HS-5 (cell line): ENCODE measurements at regions not wholly inside any gene's neighbourhood (a gene's known extent, or its start where the extent isn't known, plus 50 kb on each side); places are given as distances from the start of the nearest gene placed in this dataset.
A peak's percentile ranks its signal among the peaks of the same experiment; 100 is the strongest.

ENCODE experiments used
- DNase-seq: peaks from one replicate; pipeline ENCODE4 v3.0.0-alpha.2; 2012; ENCODE audit warnings: low read depth

- no peak for DNase-seq
Measured at GRCh38 chr3:66854601-66855151, 143.4 kb upstream of the KBTBD8 start.

DNA sequence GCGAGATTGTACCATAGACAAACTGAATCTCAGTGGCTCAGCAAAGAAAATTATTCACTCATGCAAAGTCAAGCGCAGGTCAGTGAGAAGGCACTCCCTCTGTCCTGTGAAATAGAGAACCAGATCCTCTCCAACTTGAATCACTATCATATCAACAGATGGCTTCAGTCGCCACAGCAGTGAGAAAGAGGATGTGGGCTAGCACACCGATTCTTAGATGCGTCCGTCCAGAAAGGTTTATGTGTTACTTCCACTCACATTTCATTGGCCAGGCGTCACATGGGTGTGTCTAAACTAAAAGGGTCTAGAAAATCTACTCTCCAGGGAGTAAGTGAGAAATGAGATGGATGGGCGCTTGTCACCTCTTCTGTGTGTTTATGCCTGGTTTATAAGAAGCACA, 141.6 kb upstream of the KBTBD8 start:
- no peak for DNase-seq

DNA sequence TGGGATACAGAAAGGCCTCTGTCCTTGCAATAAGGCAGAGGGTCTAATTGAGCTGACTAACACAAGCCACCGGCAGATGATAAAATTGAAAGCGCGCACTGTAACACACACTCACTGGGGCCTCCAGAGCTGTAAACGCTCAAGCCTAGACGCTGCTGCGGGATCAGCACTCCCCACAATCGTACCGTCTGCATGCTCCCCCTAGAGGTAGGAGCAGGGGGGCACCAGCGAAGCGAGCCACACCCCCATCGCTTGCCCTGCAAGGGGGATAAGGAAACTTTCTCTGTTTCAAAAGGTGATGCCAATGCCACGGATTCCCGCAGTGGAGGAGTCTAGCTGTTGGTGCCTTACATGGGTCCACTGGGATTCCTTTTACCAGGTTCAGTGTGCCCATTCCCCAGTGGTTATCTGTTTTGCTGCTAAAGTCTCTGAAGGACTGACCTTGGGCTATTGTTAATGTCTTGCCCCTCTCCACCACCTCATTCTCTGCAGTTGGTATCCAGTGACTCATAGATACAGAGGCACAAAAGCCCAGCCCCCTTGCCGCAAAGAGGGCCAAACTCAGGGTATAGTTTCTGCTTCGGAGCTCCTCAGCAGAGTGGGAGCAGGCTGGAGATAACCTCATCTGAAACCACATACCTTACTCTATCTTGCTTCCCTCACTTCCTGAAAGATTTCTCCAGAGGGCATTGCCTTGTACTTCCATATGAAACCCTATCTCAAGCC, 139.3 kb upstream of the KBTBD8 start:
- DNase-seq, result no peak

- DNase-seq, result no peak
Measured at GRCh38 chr3:66860771-66861170, 137.3 kb upstream of the KBTBD8 start.

DNA sequence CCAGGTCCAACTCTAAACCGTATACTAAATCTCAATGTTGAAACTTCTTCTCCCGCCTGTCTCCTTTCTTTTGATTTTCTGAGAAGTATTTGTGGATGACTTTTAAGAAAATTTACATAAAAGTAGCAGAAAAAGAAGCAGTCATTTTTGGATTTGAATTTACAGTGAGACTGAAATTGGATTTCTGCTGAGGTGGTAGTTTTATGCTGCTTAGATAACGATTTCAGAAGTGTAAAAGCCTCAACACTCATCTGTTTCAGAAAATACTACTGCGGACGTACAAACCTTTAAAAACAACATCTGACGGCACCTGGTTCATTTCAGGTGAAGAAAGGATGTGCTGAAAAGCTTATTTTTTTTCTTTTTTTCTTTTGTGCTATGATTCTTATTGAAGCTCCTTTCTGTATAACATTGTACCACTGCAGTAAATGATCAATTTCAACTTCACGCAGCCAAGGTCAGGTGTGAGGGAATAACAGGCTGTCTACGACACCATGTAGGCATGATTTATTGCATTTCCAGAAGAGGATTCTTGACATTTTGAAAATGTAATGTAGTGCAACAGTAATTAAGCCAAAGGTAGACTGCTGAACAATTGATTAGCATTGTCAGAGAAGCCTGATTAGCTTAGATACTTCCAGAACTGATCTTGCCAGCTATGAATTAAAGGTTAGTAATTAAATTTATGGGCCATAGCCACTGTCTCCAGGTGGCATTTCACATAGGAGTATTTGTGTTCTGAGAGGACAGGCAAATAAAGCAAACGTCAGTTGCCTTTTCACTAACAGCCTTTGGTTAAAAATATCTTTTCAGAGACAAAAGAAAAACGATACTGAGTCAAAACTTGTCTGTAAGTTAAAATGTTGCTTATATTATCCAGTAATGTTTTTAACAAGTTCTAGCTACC, 134.6 kb upstream of the KBTBD8 start:
- DNase-seq, result no peak

DNA sequence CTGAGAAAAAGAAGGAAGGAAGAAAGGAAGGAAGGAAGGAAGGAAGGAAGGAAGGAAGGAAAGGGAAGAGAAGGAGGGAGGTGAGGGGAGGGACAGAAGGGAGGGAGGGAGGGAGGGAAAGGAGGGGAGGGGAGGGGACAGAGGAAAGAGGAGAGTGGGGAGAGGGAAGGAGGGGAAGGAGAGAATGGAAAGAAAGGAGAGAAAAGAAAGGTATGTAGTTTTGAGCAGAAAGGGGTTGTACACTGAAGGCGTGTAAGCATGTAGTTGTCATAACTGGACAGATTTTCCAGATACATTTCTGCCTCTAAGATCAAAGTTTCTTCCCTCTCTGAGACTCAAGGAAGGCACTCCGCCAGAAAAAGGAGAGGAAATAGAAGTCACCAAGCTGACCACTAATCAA, 113.4 kb upstream of the KBTBD8 start:
- no peak for DNase-seq

DNA sequence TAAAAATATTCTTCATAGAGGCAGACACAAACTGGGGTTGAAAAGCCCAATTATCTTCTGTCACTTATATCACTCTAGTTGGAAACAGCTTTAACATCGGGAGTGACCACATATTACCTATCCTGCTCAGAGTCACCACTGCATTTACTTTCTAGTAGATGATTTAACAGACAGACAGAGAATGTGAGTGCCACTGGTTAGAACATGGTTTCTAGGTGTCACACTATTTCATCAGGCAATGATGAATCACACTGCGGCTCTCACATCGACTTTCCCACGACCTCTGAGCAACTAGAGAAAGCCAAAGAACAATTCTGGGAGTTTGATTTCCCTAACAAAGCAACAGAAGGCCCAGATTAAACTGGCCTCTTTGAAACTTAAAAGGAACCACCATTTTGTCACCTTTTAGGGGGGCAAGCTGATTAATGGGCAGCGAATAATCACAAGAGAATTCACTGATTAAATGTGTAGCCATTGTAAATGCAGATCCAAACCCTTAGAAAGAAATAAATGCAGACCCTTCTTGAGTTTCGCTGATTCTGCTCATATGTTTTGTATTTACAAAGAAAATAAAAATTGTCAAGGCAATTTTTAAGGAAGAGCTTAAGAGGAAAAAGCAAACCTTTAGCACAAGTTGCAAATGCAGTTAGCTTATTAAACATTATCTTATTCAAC, 112.6 kb upstream of the KBTBD8 start:
- DNase-seq, result no peak

DNA sequence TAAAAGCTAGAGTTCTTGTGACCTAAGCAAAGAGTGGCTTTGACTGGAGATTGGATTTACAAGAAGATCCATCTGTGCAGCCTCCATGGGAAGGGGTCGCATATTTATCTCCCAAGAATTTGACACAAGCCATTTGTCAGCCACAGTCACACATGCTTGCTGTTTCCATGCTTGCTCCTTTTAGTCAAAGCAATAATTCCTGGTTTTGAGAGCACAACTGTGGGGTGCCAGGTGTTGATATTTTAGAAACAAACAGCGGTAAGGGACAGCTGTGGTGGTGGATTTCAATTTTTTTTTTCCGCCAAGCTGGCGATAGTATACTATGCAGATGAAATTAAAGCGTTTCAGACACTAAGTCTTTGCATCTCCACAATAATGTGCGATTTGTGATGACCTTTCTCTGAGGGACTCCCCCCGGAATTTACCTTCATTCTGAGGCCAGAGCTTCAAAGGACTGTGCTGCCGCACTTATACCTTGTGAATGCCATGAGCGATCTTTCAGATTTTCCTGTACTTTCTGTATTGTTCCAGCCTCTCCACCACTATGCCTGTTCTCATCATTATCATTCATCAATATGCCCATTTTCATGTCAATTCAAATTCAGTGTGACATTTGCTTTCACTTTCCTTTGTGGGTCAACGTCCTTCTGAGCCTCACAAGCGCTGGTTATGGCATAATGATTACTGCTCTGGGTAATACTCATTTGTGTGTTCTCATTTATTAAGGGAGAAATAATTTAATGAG, 108.2 kb upstream of the KBTBD8 start:
- no peak for DNase-seq

GRCh38 chr3:66898155-66898554, 100.0 kb upstream of the KBTBD8 start:
- no peak for DNase-seq

DNA sequence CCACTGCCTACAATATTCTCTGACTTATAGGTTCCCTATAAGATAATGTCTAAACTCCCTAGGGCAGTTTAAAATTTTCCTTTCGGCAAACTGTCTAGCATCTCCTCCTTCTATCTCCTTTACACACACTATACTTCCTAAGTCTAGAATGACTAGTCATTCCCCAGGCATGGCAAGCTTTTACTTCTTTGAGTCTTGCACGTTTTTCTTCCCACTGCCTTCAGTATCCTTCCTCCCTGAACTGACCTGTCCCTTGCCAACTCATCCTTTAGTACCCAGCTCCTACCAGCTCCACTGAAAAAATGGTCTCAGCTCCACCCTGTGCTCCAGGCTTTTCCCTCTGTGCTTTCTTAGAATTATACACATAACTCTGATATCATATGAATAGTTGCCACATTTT, 93.8 kb upstream of the KBTBD8 start:
- DNase-seq, result no peak

GRCh38 chr3:66904831-66905493, 93.1 kb upstream of the KBTBD8 start:
- DNase-seq, result peak; percentile 63

- DNase-seq, result no peak
Measured at GRCh38 chr3:66907136-66907535, 91.0 kb upstream of the KBTBD8 start.

DNA sequence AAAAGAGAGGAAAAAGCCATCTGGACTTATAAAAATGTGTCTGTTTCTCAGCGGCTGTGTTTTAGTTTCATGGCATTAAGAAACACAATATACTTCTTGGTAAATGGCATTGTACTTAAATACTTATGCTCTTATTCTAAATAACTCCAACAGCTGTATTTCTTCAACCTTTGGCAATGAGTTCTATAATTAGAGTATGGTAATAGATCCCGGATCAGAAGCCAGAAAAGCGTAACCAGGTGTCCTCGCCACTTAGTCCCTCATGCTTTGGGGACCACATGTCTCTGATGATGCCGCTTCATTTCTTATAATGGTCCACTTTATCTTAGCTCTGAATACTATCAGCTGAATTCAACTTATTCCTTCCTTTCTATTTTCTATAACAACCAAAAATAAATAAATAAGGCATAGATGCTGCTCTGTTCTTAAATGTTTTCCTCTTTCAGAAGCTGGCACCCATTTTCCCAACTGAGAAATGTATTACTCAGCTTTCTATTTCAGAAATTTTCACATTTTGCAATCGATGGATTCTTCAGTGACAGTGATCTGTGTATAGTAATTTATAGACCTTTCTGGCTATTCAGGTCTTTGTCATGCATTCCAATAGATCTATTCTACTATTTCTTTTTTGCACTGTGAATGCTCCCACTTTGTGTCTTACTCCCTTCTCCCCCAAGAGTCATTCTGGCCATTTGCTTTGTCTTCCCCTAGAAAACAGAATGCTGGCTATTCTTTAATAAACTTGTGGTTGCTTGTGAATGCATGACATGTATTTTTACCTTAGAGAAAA, 87.6 kb upstream of the KBTBD8 start:
- DNase-seq, result peak; percentile 53

GRCh38 chr3:66912306-66912705, 85.8 kb upstream of the KBTBD8 start:
- no peak for DNase-seq

DNA sequence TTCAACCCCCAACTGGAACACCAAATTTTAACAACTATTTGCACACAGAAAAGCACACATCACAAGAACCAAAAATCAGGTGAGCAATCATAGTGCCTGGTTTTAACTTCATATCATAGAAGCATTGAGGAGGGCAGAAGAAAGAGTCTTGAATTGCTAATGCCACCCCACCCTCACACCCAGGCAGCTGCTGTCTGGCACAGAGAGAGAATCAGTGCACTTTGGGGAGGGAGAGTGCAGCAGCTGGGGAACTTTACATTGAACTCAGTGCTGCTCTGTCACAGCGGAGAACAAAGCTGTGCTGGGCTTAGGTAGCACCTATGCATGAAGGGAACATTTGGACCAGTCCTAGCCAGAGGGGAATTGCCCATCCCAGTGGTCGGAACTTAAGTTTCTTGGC, 76.0 kb upstream of the KBTBD8 start:
- no peak for DNase-seq

DNA sequence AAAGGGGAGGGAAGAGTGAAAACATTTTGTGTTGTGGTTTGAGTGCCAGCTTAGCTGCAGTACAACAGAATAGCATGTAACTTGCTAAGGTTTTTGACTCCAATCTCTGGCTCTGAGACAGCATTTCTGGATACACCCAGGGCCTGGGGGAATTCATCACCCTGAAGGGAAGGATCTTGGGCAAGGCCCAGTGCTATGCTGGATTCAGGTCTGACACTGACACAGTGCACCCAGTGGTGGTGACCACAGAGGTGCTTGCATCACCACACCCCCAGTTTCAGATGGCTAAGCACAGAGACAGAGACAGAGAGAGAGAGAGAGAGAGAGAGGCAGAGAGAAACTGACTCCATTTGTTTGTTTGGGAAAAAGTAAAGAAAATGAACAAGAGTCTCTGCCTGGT, 74.1 kb upstream of the KBTBD8 start:
- DNase-seq, result no peak

GRCh38 chr3:66928252-66928651, 69.9 kb upstream of the KBTBD8 start:
- DNase-seq, result no peak

- DNase-seq, result no peak
Measured at GRCh38 chr3:66931291-66931690, 66.8 kb upstream of the KBTBD8 start.

DNA sequence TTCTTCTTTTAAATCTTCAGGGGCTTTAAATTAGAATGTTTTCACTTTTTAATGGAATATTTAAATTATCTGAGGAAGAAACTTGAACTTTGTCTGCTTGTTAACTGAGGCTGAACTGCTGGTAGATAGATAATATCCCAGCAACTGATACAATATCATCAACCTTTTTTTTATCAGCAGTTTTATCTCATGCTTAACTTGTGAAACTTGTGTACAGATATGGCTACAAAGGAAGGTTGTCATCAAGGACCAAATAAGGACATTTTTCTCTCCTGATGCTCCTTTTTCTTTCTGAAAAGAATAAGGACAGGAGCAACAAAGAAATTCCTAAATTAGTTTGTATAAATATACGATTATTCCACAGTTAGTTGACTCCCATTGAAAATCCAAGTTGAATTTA, 66.4 kb upstream of the KBTBD8 start:
- no peak for DNase-seq

- no peak for DNase-seq
Measured at GRCh38 chr3:66933233-66933632, 64.9 kb upstream of the KBTBD8 start.

GRCh38 chr3:66934041-66934440, 64.1 kb upstream of the KBTBD8 start:
- DNase-seq, result no peak
